Transverse colon (tissue), 4 donors: ENCODE measurements at regions not wholly inside any gene's neighbourhood (a gene's known extent, or its start where the extent isn't known, plus 50 kb on each side); places are given as distances from the start of the nearest gene placed in this dataset.

ENCODE experiments used
- CTCF ChIP-seq, 5 experiments: fragments of 200-600 bp in 3 of 5; fragments of 450-650 bp in 2 of 5; sonication (generic) in 3 of 5; IDR thresholded peaks; 1 replicate in 2 of 5; 2 replicates in 3 of 5; pipeline ENCODE4 v1.5.1; 2016 to 2017; ENCODE audit warnings: antibody characterized with exemption in 5 of 5, inconsistent platforms in 3 of 5, mild to moderate bottlenecking in 2 of 5, moderate library complexity in 1 of 5
- POLR2A ChIP-seq: fragments of 450-650 bp; IDR thresholded peaks from one replicate; pipeline ENCODE4 v1.6.1; 2016; ENCODE audit warnings: antibody characterized with exemption, mild to moderate bottlenecking, moderate library complexity
- POLR2AphosphoS5 ChIP-seq, 3 donors: sonication (generic); formaldehyde crosslinking; IDR thresholded peaks; one replicate each; pipeline ENCODE4 v1.6.1; 2016; ENCODE audit warnings: antibody characterized with exemption in 3 of 3

- TF ChIP-seq CTCF (IDR thresholded peaks at IDR 0.05) (no peak), POLR2A (no peak), POLR2AphosphoS5 (IDR thresholded peaks at IDR 0.05) (no peak)
Observed at GRCh38 chrY:15368786-15369185, 844.5 kb downstream of the NLGN4Y start.
